Keratinocyte (primary cell): ENCODE measurements at regions not wholly inside any gene's neighbourhood (a gene's known extent, or its start where the extent isn't known, plus 50 kb on each side); places are given as distances from the start of the nearest gene placed in this dataset.

ENCODE experiments used
- CTCF ChIP-seq, 3 experiments: IDR thresholded peaks in 1 of 3; conservative IDR thresholded peaks in 1 of 3; optimal IDR thresholded peaks in 1 of 3; 2 replicates in 2 of 3; 3 replicates in 1 of 3; pipeline versions ENCODE3 to v1.5.1; 2011; ENCODE audit warnings: low read length in 3 of 3, mild to moderate bottlenecking in 3 of 3, moderate library complexity in 2 of 3, control low read depth in 1 of 3, inconsistent platforms in 1 of 3; ENCODE audit not compliant: insufficient read depth in 2 of 3; ENCODE audit errors: extremely low read depth in 1 of 3
- EZH2 ChIP-seq: IDR thresholded peaks from one replicate; pipeline ENCODE4 v1.6.1; 2012; ENCODE audit warnings: inconsistent platforms, mild to moderate bottlenecking, low read length, moderate library complexity

- TF ChIP-seq CTCF (optimal IDR thresholded peaks at IDR 0.05 in 1 of 3, IDR thresholded peaks at IDR 0.05 in 1 of 3, conservative IDR thresholded peaks at IDR 0.05 in 1 of 3; ENCODE audit: extremely low read depth in 1 of 3, insufficient read depth in 2 of 3, low read length in 3 of 3) (no peak), EZH2 (no peak)
Observed at GRCh38 chr10:2679646-2680045, 387.7 kb upstream of the PFKP start.
